ENCODE measurements at regions not wholly inside any gene's neighbourhood (a gene's known extent, or its start where the extent isn't known, plus 50 kb on each side); places are given as distances from the start of the nearest gene placed in this dataset.

- no peak for TF ChIP-seq POLR2A (IDR thresholded peaks at IDR 0.05; ENCODE audit: low read depth, low read length)
- TF ChIP-seq SPI1 (IDR thresholded peaks at IDR 0.05; ENCODE audit: low read depth, low read length), result no peak
- TF ChIP-seq POLR2AphosphoS5 (IDR thresholded peaks at IDR 0.05; ENCODE audit: low read depth, low read length), result no peak
Measured at GRCh38 chr2:173436088-173436487, 81.4 kb downstream of the CDCA7 start.

Measured in GM12891 (cell line).